ENCODE measurements at regions not wholly inside any gene's neighbourhood (a gene's known extent, or its start where the extent isn't known, plus 50 kb on each side); places are given as distances from the start of the nearest gene placed in this dataset.

GRCh38 chr12:22740656-22741355 is 115.8 kb downstream of the ETNK1 start:
- DNase-seq = no peak

GRCh38 chr12:22743700-22744099 is 118.7 kb downstream of the ETNK1 start:
- DNase-seq = no peak

- DNase-seq = no peak
These were observed 119.2 kb downstream of the ETNK1 start for GRCh38 chr12:22744197-22744596.

- no peak for DNase-seq
These were observed 121.7 kb downstream of the ETNK1 start for GRCh38 chr12:22746720-22747119.

- no peak for DNase-seq
These were observed 130.7 kb downstream of the ETNK1 start for GRCh38 chr12:22755629-22756028.

GRCh38 chr12:22759769-22760674 is 135.1 kb downstream of the ETNK1 start:
- DNase-seq = no peak

GRCh38 chr12:22765421-22766130 is 140.6 kb downstream of the ETNK1 start:
- no peak for DNase-seq

- DNase-seq = no peak
These were observed 142.0 kb downstream of the ETNK1 start for GRCh38 chr12:22766911-22767420.

GRCh38 chr12:22781339-22781738 is 156.4 kb downstream of the ETNK1 start:
- no peak for DNase-seq

GRCh38 chr12:22787557-22787956 is 162.6 kb downstream of the ETNK1 start:
- DNase-seq = no peak

- DNase-seq = no peak
These were observed 163.9 kb downstream of the ETNK1 start for GRCh38 chr12:22788913-22789312.

GRCh38 chr12:22792138-22792537 is 167.2 kb downstream of the ETNK1 start:
- no peak for DNase-seq

- no peak for DNase-seq
These were observed 169.0 kb downstream of the ETNK1 start for GRCh38 chr12:22794017-22794416.

- no peak for DNase-seq
These were observed 172.1 kb downstream of the ETNK1 start for GRCh38 chr12:22796941-22797630.

- DNase-seq = no peak
These were observed 172.7 kb downstream of the ETNK1 start for GRCh38 chr12:22797701-22798100.

GRCh38 chr12:22798116-22798515 is 173.1 kb downstream of the ETNK1 start:
- DNase-seq = no peak

- DNase-seq = no peak
These were observed 174.5 kb downstream of the ETNK1 start for GRCh38 chr12:22799503-22799902.

GRCh38 chr12:22800332-22800731 is 175.4 kb downstream of the ETNK1 start:
- no peak for DNase-seq

- DNase-seq = no peak
These were observed 178.1 kb downstream of the ETNK1 start for GRCh38 chr12:22802883-22803630.

GRCh38 chr12:22803725-22804124 is 178.8 kb downstream of the ETNK1 start:
- DNase-seq = no peak

GRCh38 chr12:22808860-22809259 is 183.9 kb downstream of the ETNK1 start:
- no peak for DNase-seq

- no peak for DNase-seq
These were observed 185.1 kb downstream of the ETNK1 start for GRCh38 chr12:22810036-22810435.
